ENCODE measurements at regions not wholly inside any gene's neighbourhood (a gene's known extent, or its start where the extent isn't known, plus 50 kb on each side); places are given as distances from the start of the nearest gene placed in this dataset.

DNA sequence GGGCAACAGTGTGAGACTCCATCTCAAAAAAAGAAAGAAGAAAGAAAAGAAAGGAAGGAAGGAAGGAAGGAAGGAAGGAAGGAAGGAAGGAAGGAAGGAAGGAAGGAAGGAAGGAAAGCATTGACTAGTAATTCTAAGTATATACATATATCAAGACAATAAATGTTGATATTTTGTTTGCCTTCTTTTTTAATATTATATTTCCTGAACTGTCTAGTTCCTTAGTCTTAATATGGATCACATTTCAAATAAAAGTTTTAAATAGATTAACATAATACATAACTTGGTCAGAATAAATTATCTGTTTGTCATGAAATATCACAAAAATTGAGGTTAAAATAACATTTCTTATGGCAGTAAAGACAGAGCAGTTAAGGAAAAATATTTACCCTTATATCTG lies 1448.4 kb upstream of the C9orf72 start:
- DNase-seq: no peak
- H3K9me3 Mint-ChIP-seq (ENCODE audit: unreplicated experiment): no peaks in the 10 kb centered on the region
- H3K27me3 Mint-ChIP-seq (ENCODE audit: unreplicated experiment): no peaks in the 10 kb centered on the region
- no peaks in the 10 kb centered on the region for H3K36me3 Mint-ChIP-seq (ENCODE audit: unreplicated experiment)
- TF ChIP-seq CTCF (IDR thresholded peaks at IDR 0.05; ENCODE audit: partially characterized antibody, unreplicated experiment): no peak
- H3K4me3 Mint-ChIP-seq (ENCODE audit: unreplicated experiment): no peak overlapping the region
- H3K27ac Mint-ChIP-seq (ENCODE audit: unreplicated experiment): no peak overlapping the region
- peaks cover 13% of the 10 kb centered on the region for H3K4me1 Mint-ChIP-seq (ENCODE audit: low read depth, unreplicated experiment)

GRCh38 chr9:29038332-29038731 lies 1465.1 kb upstream of the C9orf72 start:
- Mint-ChIP-seq H3K9me3 (ENCODE audit: unreplicated experiment) (no peaks in the 10 kb centered on the region), H3K27ac (ENCODE audit: unreplicated experiment) (no peak overlapping the region), H3K4me1 (ENCODE audit: low read depth, unreplicated experiment) (no peaks in the 10 kb centered on the region), H3K36me3 (ENCODE audit: unreplicated experiment) (no peaks in the 10 kb centered on the region), H3K27me3 (ENCODE audit: unreplicated experiment) (no peaks in the 10 kb centered on the region), H3K4me3 (ENCODE audit: unreplicated experiment) (no peak overlapping the region)
- TF ChIP-seq CTCF (IDR thresholded peaks at IDR 0.05; ENCODE audit: partially characterized antibody, unreplicated experiment): no peak
- DNase-seq: no peak

DNA sequence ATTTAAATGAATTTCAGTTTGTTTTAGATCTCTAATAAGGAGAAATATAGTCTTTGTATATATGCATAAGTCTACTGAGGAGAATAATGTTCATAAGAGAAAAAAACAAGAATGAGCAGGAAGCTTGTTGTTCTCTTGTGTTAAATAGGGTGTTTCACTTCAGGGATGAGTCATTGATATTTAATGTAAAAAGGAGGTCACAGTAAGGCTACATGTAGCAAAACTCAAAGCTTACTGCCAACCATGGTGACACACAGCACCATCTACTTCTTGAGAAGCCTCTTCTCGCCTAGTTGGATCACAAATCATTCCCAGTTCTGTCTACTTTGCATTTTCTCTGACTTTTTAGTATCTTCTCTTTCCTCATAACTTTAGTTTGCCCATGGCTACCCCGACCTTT lies 1466.0 kb upstream of the C9orf72 start:
- Mint-ChIP-seq H3K27me3 (ENCODE audit: unreplicated experiment) (no peaks in the 10 kb centered on the region), H3K27ac (ENCODE audit: unreplicated experiment) (no peak overlapping the region), H3K4me3 (ENCODE audit: unreplicated experiment) (no peak overlapping the region), H3K9me3 (ENCODE audit: unreplicated experiment) (no peaks in the 10 kb centered on the region), H3K36me3 (ENCODE audit: unreplicated experiment) (no peaks in the 10 kb centered on the region), H3K4me1 (ENCODE audit: low read depth, unreplicated experiment) (no peaks in the 10 kb centered on the region)
- DNase-seq: no peak
- TF ChIP-seq CTCF (IDR thresholded peaks at IDR 0.05; ENCODE audit: partially characterized antibody, unreplicated experiment): no peak

- Mint-ChIP-seq H3K36me3 (ENCODE audit: unreplicated experiment) (no peaks in the 10 kb centered on the region), H3K4me3 (ENCODE audit: unreplicated experiment) (no peak overlapping the region), H3K4me1 (ENCODE audit: low read depth, unreplicated experiment) (no peaks in the 10 kb centered on the region), H3K27me3 (ENCODE audit: unreplicated experiment) (peaks cover 6% of the 10 kb centered on the region), H3K27ac (ENCODE audit: unreplicated experiment) (no peak overlapping the region), H3K9me3 (ENCODE audit: unreplicated experiment) (no peaks in the 10 kb centered on the region)
- TF ChIP-seq CTCF (IDR thresholded peaks at IDR 0.05; ENCODE audit: partially characterized antibody, unreplicated experiment): no peak
- no peak for DNase-seq
Observed at GRCh38 chr9:29043072-29043471, 1469.8 kb upstream of the C9orf72 start.

- Mint-ChIP-seq H3K36me3 (ENCODE audit: unreplicated experiment) (no peaks in the 10 kb centered on the region), H3K4me3 (ENCODE audit: unreplicated experiment) (no peak overlapping the region), H3K4me1 (ENCODE audit: low read depth, unreplicated experiment) (no peaks in the 10 kb centered on the region), H3K9me3 (ENCODE audit: unreplicated experiment) (no peaks in the 10 kb centered on the region), H3K27ac (ENCODE audit: unreplicated experiment) (no peak overlapping the region), H3K27me3 (ENCODE audit: unreplicated experiment) (peaks cover 6% of the 10 kb centered on the region)
- DNase-seq: no peak
- no peak for TF ChIP-seq CTCF (IDR thresholded peaks at IDR 0.05; ENCODE audit: partially characterized antibody, unreplicated experiment)
Observed at GRCh38 chr9:29044959-29045358, 1471.7 kb upstream of the C9orf72 start.
